Activated CD4-positive, alpha-beta memory T cell treated with anti-CD3 and anti-CD28 coated beads, Interleukin-2, amount 10 ng/mL, durations not matched to agents 7 days and 5 days (primary cell): ENCODE measurements at regions not wholly inside any gene's neighbourhood (a gene's known extent, or its start where the extent isn't known, plus 50 kb on each side); places are given as distances from the start of the nearest gene placed in this dataset.

Experiments used
- CTCF ChIA-PET: fragments of 350-600 bp; sonication (Branson Sonifier 250); formaldehyde crosslinking; loops from one replicate; lab custom pipeline; 2021; ENCODE audit warnings: antibody characterized with exemption, inconsistent platforms; lab: Charles Lee
- POLR2A ChIA-PET: fragments of 350-600 bp; sonication (Branson Sonifier 250); formaldehyde crosslinking; loops from one replicate; lab custom pipeline; 2021; ENCODE audit warnings: antibody characterized with exemption; lab: Charles Lee
- DNase-seq: peaks from one replicate; pipeline ENCODE4 v3.0.0-alpha.2; 2020
- H3K27ac Mint-ChIP-seq: one replicate; pipeline ENCODE4 v1.8.0; 2021; ENCODE audit warnings: mild to moderate bottlenecking, mixed read lengths
- H3K27me3 Mint-ChIP-seq: one replicate; pipeline ENCODE4 v1.8.0; 2021; ENCODE audit warnings: mixed read lengths
- H3K36me3 Mint-ChIP-seq: one replicate; pipeline ENCODE4 v1.8.0; 2021; ENCODE audit warnings: low read depth, mixed read lengths
- H3K4me1 Mint-ChIP-seq: one replicate; pipeline ENCODE4 v1.8.0; 2021; ENCODE audit warnings: mixed read lengths
- H3K4me3 Mint-ChIP-seq: one replicate; pipeline ENCODE4 v1.8.0; 2021; ENCODE audit warnings: mild to moderate bottlenecking, mixed read lengths
- H3K9me3 Mint-ChIP-seq: one replicate; pipeline ENCODE4 v1.8.0; 2021; ENCODE audit warnings: mixed read lengths

DNA sequence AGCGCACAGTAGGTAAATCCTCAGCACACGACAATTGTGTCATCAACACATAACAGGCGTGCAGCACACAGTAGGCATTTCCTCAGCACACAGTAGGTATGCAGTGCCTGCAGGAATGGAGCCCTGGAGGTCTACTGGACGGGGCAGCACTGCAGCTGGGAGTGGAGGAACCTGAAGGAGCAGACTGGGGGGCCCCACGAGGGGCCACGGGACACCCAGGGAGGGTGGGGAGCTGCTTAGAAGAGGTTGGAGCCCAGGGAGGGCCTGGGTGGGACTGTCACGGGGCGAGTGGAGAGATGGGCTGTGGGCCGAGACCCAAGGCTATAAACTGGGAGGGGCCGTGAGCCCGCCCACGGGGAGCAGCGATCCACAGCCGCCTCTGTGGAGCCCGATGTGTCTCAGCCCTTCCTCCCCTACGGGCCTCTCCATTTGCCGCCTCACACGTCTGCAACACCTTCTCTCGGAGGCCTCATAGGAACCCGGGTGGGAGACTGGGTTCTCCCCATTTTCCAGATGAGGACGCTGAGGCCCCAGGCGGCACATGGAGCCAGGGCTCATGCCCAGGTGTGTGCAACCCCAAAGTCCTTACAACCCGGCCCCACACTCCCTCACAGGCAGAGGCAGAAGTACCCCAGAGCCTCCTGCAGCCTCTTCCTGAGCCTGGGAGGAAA lies 101.5 kb downstream of the MICALL2 start:
- H3K4me1 Mint-ChIP-seq, result no peaks in the 10 kb centered on the region
- no peaks in the 10 kb centered on the region for H3K9me3 Mint-ChIP-seq
- DNase-seq, result no peak
- H3K36me3 Mint-ChIP-seq, result no peaks in the 10 kb centered on the region
- no peak overlapping the region for H3K27ac Mint-ChIP-seq
- POLR2A ChIA-PET, result no interaction called here
- no peak overlapping the region for H3K4me3 Mint-ChIP-seq
- CTCF ChIA-PET, result no interaction called here
- H3K27me3 Mint-ChIP-seq, result no peaks in the 10 kb centered on the region

DNA sequence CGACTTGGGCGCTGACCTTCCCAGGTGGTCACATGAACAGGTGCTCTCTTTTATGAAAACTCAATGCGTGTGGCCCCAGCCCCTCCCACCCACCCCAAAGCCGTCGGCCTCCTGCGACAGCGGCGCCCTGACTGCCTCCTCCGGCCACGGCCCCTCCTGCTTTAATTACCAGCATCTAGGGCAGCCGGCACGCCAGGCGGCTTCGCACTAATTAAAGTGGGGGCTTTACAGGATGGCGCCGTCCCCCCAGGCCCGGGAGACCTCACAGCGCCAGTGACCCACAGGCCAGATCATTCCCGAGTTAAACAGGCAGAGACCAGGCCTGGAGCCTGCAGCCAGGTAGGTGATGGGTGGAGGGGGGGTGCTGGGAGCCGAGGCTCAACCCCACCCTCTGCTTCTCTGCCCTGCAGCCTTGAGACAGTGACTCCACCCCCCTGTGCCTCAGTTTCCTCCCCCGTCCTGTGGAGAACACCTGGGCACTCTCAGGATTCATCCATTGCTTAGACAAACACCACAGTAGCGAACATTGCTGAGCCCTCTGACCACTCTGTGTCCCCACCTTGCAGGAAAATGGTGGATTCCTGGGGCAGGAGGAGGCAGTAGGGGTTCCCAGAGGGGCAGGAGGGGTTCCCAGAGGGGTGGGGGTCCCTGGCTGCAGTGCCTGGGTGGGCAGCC lies 100.8 kb downstream of the MICALL2 start:
- H3K9me3 Mint-ChIP-seq, result no peaks in the 10 kb centered on the region
- ChIA-PET POLR2A (no interaction called here), CTCF (no interaction called here)

DNA sequence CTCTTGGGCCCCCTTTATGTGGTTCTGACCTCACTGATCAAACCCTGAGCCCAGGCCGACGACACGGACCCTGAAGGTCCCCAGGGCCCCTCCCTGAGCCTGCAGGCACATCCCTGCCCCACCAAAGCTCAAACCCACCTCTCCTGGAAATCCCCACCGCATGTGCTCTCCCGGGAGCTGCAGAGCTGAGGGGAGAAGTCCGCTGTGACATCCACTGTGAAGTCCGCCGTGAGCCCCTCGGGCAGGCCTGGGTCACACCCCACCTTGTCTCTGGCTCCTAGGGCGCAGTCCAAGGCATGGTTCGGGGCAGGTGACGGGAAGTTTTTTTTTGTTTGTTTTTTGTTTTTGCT lies 100.2 kb downstream of the MICALL2 start:
- H3K4me1 Mint-ChIP-seq, result no peaks in the 10 kb centered on the region
- ChIA-PET POLR2A (no interaction called here), CTCF (no interaction called here)
- no peak overlapping the region for H3K4me3 Mint-ChIP-seq
- no peak for DNase-seq
- no peaks in the 10 kb centered on the region for H3K9me3 Mint-ChIP-seq
- H3K27ac Mint-ChIP-seq, result no peak overlapping the region
- H3K27me3 Mint-ChIP-seq, result no peaks in the 10 kb centered on the region
- no peaks in the 10 kb centered on the region for H3K36me3 Mint-ChIP-seq

More for the DNA sequence above, 100.8 kb downstream of the MICALL2 start:
- no peaks in the 10 kb centered on the region for H3K4me1 Mint-ChIP-seq
- no peaks in the 10 kb centered on the region for H3K27me3 Mint-ChIP-seq
- H3K27ac Mint-ChIP-seq, result no peak overlapping the region
- H3K4me3 Mint-ChIP-seq, result no peak overlapping the region
- no peaks in the 10 kb centered on the region for H3K36me3 Mint-ChIP-seq
- DNase-seq, result no peak

DNA sequence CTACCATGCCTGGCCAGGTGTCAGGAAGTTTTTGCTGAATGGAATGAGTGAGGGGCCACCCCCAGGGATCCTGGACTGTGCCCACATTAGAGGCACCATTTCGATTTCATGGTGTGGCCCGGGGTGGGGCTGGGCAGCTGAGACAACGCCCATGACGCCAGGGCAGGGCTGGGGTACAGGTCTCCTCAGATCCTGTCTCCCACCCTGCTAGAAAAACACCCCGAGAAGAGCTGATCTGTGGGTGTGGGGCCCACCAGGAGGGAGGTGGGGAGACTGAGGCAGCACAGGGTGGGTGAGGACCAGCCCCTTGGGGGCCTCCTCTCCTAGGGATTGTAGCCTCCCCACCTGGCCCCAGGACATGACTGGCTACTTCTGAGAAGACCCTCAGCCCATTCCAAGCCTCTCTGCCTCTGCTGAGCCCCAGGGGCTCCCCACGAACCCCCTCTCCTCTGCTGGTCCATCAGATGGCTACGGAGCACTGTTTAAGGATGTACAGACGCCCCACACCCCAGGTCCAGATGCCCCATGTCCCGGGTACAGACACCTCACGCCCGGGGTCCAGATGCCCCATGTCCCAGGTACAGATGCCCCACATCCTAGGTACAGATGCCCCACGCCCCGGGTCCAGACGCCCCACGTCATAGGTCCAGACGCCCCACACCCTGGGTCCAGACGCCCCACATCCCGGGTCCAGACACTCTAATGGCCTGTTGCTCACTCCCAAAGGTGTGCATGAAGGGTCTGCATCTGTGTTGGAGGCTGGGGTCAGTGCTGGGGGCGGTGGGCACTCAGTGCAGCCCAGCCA lies 99.4 kb downstream of the MICALL2 start:
- ChIA-PET POLR2A (no interaction called here), CTCF (no interaction called here)
- Mint-ChIP-seq H3K4me1 (no peaks in the 10 kb centered on the region), H3K27ac (no peak overlapping the region), H3K27me3 (no peaks in the 10 kb centered on the region), H3K36me3 (no peaks in the 10 kb centered on the region), H3K4me3 (no peak overlapping the region), H3K9me3 (no peaks in the 10 kb centered on the region)
- no peak for DNase-seq

DNA sequence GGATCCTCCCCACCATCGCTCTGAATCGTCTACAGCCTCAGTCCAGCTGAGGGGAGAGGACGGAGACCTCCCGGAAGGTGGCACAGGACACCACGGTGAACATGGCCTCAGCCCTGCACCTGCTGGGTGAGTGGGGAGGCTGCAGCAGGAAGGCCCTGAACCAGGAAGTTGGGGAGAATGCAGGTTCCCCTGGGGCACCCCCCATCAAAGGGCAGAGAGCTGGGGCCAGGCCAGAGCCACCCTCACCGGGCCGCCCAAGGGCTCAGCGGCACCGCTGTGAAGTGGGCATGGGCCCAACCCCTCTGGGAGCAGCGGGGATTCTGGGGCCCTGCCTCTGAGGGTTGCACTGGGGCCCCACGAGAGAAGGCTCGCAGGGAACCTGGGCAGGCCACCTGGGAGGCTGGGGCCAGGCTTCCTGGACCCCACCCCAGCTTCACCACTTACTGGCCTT lies 98.7 kb downstream of the MICALL2 start:
- ChIA-PET CTCF (no interaction called here), POLR2A (no interaction called here)
- H3K4me1 Mint-ChIP-seq, result no peaks in the 10 kb centered on the region
- no peak overlapping the region for H3K4me3 Mint-ChIP-seq
- no peaks in the 10 kb centered on the region for H3K9me3 Mint-ChIP-seq
- H3K27ac Mint-ChIP-seq, result no peak overlapping the region
- no peak for DNase-seq
- H3K36me3 Mint-ChIP-seq, result no peaks in the 10 kb centered on the region
- H3K27me3 Mint-ChIP-seq, result no peaks in the 10 kb centered on the region

DNA sequence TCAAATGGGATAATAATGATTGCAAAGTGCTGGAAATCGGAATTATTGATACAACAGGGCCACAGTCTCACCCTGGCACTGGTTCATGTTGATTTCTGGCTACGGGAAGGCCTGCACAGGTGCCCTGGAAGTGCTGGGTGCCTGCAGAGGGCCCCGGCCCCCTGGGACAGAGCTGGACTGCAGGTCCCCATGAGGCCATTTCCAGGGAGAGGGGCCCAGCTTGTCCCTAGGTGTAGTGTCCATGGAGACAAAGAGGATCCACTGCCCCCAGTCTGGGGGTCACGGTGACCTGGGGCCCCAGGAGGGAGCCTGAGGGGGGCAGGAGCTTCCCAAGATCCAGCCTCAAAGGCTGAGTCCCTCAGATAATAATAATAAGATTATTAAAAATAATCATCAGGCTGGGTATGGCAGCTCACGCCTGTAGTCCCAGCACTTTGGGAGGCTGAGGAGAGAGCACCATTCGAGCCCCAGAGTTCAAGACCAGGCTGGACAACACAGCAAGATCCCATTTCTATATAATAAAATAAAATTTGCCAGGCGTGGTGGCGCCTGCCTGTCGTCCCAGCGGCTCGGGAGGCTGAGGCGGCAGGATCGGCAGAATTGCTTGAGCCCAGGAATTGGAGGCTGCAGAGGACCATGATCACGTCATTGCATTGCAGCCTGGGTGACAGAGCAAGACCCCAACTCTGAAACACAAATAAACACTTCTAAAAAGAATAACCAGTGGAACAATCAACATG lies 98.1 kb downstream of the MICALL2 start:
- H3K36me3 Mint-ChIP-seq, result no peaks in the 10 kb centered on the region
- H3K4me3 Mint-ChIP-seq, result no peak overlapping the region
- ChIA-PET POLR2A (no interaction called here), CTCF (no interaction called here)
- no peak for DNase-seq
- no peak overlapping the region for H3K27ac Mint-ChIP-seq
- no peaks in the 10 kb centered on the region for H3K9me3 Mint-ChIP-seq
- H3K4me1 Mint-ChIP-seq, result no peaks in the 10 kb centered on the region
- peaks cover 3% of the 10 kb centered on the region for H3K27me3 Mint-ChIP-seq

DNA sequence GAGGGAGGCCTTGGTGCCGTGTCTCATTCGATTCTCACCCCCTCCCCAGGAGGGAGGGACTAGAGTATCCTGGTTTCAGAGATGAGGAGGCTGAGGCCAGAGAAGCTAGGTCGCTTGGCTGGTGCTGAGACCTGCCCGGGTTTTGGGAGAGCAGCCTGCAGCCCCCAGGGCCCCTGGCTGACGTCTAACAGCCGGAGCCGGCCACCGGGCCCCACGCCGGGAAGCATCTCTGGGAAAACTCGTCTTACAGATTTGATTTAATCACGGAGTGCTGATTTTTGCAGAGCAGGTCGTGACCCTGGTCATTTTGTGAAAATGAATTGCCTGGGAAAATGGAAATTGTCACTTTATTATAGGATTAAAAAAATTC lies 97.5 kb downstream of the MICALL2 start:
- no peak for DNase-seq
- Mint-ChIP-seq H3K36me3 (no peaks in the 10 kb centered on the region), H3K27me3 (peaks cover 3% of the 10 kb centered on the region), H3K27ac (no peak overlapping the region), H3K4me3 (no peak overlapping the region), H3K9me3 (no peaks in the 10 kb centered on the region), H3K4me1 (no peaks in the 10 kb centered on the region)
- ChIA-PET CTCF (no interaction called here), POLR2A (no interaction called here)

DNA sequence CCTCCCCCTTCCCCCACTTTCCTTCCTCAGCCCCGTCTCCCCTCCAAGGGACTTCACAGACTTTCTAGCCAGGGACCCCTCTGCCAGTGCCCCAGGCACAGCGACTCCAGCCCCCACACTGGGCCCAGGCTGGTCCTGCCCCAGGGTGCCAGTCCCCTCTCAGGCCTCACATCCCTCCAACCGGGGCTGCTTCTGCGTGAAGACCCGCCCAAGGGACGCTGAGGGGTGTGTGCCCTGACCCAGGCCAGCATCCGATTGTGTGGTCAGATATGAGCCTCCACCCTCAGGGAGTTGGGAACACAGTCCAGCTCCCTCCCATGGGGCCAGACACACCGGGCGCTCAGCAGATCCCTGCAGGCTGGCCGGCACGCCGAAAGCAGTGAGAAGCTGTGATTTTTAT lies 97.0 kb downstream of the MICALL2 start:
- Mint-ChIP-seq H3K27me3 (peaks cover 4% of the 10 kb centered on the region), H3K4me1 (no peaks in the 10 kb centered on the region), H3K4me3 (no peak overlapping the region), H3K9me3 (no peaks in the 10 kb centered on the region), H3K36me3 (no peaks in the 10 kb centered on the region), H3K27ac (no peak overlapping the region)
- no peak for DNase-seq
- ChIA-PET CTCF (no interaction called here), POLR2A (no interaction called here)

DNA sequence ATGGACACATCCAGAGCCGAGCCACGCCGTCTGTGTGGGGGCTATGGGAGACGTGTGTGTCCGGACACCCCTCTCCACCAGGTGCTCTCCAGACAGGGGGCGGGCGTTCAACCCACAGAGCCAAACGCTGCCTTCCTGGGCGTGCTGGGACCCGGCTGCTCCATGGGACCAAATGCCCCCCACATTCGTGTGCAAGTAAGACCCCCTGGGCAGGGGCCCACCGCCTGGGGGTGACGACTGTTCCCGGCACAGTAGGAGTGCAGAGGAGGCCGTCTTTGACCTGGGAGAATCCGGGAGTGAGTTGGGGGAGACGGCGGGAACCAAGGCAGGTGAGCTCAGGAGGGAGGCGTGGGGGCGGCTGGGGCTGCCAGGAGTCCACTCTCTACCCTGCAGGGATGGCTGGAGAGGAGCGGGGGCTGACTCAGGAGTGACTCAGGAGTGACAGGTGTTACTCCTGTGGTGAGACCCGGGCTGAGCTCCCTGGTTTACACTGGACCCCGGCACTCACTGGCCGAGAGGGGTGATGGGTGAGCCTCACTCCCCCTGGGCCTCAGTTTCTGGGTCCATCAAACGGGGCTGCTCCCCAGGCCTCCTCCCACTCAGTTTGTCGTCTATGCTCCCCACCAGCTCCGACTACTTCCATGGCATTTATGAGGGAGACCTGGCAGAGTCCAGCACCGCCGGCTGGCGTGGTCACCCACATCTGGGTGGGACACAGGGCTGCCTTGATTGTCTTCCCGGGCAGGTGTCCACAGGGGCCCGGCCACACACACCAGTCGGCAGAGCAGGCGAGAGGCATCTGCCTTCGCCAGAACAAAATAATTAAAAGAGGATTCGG lies 95.0 kb downstream of the MICALL2 start:
- Mint-ChIP-seq H3K36me3 (no peaks in the 10 kb centered on the region), H3K27me3 (peaks cover 19% of the 10 kb centered on the region), H3K4me3 (no peak overlapping the region), H3K4me1 (no peaks in the 10 kb centered on the region), H3K9me3 (no peaks in the 10 kb centered on the region), H3K27ac (no peak overlapping the region)
- POLR2A ChIA-PET, result no interaction called here
- CTCF ChIA-PET, result no interaction called here
- DNase-seq, result no peak

DNA sequence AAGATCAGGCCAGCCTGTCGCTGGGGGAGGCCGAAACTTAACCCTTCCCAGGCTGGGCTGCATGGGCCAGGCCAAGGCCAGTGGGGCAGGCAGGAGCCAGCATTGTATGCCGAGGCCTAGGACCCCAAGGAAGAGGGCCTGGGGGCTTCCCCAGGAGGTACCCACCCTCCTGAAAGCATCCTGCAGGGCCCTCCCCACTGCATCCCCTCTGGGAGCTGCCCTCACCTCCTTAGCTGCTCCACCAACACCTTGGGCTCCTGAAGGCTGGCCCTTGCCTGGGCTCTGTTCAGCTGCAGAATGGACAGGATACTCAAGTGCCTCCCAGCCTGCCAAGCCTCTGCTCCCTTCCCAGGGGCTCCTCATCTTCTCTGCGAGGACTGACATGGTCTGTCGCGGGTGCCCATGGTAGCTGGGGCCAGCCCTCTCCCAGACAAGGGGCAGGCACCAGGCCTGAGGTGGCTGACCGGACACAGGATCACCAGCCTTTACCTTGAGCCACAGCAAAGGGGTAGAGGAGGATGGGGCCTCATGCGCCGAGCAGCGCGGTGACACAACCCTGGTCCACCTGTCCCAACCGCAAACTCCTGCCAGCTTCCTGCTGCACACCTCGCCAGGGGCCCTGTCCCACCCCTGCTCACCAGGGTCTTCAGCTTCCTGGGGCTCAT lies 94.2 kb downstream of the MICALL2 start:
- Mint-ChIP-seq H3K36me3 (no peaks in the 10 kb centered on the region), H3K4me1 (no peaks in the 10 kb centered on the region), H3K27ac (no peak overlapping the region), H3K9me3 (no peaks in the 10 kb centered on the region), H3K27me3 (peaks cover 19% of the 10 kb centered on the region), H3K4me3 (no peak overlapping the region)
- no peak for DNase-seq
- ChIA-PET CTCF (no interaction called here), POLR2A (no interaction called here)

DNA sequence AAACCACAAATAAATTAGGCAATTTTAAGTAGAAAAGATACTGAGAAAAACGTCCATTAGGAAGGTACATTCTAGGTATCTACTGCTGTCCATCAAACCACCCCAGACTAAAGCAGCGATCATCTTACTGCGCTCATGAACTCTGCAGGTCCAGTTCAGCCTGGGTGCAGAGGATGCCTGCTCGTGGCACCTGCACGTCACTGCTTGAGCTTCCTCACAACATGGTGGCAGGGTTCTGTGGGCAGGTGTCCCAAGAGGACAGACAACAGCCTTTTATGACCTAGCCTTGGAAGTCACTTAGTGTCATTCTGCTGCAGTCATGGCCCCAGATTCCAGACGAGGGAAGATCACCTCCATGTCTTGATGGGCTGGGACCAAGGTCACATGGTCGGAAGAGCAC lies 93.4 kb downstream of the MICALL2 start:
- H3K9me3 Mint-ChIP-seq, result no peaks in the 10 kb centered on the region
- no peaks in the 10 kb centered on the region for H3K36me3 Mint-ChIP-seq
- H3K27ac Mint-ChIP-seq, result no peak overlapping the region
- ChIA-PET POLR2A (no interaction called here), CTCF (no interaction called here)
- DNase-seq, result no peak
- peaks cover 19% of the 10 kb centered on the region for H3K27me3 Mint-ChIP-seq
- no peak overlapping the region for H3K4me3 Mint-ChIP-seq
- no peaks in the 10 kb centered on the region for H3K4me1 Mint-ChIP-seq

DNA sequence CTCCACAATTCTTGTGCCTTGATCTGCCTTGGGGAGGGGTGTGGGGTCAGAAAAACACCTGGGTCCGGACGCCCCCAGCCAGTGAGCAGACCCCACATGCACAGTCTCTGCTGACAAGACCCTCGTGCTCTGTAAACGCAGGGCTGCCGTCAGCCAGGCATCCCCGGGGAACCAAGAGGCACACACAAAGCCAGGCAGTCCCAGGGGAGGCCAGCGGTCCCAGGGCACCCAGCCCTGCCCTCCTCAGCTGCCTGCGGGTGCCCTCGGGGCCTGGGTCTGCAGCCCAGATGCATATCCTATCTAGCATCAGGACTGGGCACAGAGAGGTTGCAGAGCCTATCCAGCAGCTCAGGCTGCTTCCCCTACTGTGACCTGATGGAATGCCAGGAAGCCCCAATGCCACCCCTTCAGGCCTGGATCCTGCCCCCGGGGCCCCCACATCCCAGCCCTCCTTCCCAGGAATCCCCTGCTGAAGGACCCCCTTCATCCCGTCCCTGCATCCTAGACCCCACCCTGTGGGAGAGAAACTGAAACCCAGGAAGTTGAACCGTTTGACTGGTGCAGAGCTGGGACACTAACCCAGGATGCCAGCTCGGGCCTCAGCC lies 92.4 kb downstream of the MICALL2 start:
- ChIA-PET CTCF (no interaction called here), POLR2A (no interaction called here)
- no peaks in the 10 kb centered on the region for H3K4me1 Mint-ChIP-seq
- peaks cover 19% of the 10 kb centered on the region for H3K27me3 Mint-ChIP-seq
- no peak overlapping the region for H3K4me3 Mint-ChIP-seq
- no peaks in the 10 kb centered on the region for H3K36me3 Mint-ChIP-seq
- H3K9me3 Mint-ChIP-seq, result no peaks in the 10 kb centered on the region
- no peak overlapping the region for H3K27ac Mint-ChIP-seq
- no peak for DNase-seq
